ENCODE measurements at regions not wholly inside any gene's neighbourhood (a gene's known extent, or its start where the extent isn't known, plus 50 kb on each side); places are given as distances from the start of the nearest gene placed in this dataset.

DNA sequence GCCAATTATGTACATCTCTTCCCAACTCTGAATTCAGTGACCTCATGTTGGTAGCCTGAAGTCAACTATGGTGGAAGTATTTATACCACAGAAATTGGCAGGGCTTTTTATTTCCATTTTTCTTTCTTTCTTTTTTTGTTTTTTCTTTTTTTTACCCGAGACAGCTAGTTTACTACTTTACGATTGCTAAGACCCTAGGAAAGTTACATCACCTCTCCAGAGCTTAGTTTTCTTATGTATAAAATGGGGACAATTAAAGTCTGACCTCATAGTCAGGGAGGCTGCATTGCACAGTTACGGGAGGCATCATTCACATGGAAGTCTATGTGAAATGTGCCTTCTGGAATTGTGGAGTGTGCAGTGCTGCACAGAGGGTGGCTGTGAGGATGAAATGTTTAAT is 194.3 kb downstream of the MTX2 start:
- TF ChIP-seq, protein P1, sequence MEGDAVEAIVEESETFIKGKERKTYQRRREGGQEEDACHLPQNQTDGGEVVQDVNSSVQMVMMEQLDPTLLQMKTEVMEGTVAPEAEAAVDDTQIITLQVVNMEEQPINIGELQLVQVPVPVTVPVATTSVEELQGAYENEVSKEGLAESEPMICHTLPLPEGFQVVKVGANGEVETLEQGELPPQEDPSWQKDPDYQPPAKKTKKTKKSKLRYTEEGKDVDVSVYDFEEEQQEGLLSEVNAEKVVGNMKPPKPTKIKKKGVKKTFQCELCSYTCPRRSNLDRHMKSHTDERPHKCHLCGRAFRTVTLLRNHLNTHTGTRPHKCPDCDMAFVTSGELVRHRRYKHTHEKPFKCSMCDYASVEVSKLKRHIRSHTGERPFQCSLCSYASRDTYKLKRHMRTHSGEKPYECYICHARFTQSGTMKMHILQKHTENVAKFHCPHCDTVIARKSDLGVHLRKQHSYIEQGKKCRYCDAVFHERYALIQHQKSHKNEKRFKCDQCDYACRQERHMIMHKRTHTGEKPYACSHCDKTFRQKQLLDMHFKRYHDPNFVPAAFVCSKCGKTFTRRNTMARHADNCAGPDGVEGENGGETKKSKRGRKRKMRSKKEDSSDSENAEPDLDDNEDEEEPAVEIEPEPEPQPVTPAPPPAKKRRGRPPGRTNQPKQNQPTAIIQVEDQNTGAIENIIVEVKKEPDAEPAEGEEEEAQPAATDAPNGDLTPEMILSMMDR (IDR thresholded peaks at IDR 0.05; ENCODE audit: borderline replicate concordance, extremely low read depth, insufficient read depth) = no peak
- H3K27me3 ChIP-seq (ENCODE audit: control insufficient read depth, insufficient read depth, low read length) = no peaks in the 10 kb centered on the region
- H3K9me3 ChIP-seq (ENCODE audit: control insufficient read depth in 2 of 3, insufficient read depth in 1 of 3, low read length in 3 of 3) = no peaks in the 10 kb centered on the region
- H3K27ac ChIP-seq (ENCODE audit: low read depth in 2 of 2, low read length in 2 of 2) = no peak overlapping the region
- H3K36me3 ChIP-seq (ENCODE audit: control insufficient read depth in 2 of 3, insufficient read depth in 3 of 3, low read length in 3 of 3) = no peaks in the 10 kb centered on the region
- H3K9ac ChIP-seq (ENCODE audit: low read length in 3 of 3) = no peak overlapping the region
- no peak overlapping the region for H3K4me3 ChIP-seq (ENCODE audit: low read length in 3 of 3)
- peaks cover 0 to 3% (median 2%) of the 10 kb centered on the region in 3 donors for H3K4me1 ChIP-seq (ENCODE audit: control insufficient read depth in 2 of 3, insufficient read depth in 2 of 3, low read depth in 1 of 3, low read length in 3 of 3)
- FAIRE-seq (no peak), DNase-seq (no peak)
- intact Hi-C loops (cut with DNase I) = no loop called here

DNA sequence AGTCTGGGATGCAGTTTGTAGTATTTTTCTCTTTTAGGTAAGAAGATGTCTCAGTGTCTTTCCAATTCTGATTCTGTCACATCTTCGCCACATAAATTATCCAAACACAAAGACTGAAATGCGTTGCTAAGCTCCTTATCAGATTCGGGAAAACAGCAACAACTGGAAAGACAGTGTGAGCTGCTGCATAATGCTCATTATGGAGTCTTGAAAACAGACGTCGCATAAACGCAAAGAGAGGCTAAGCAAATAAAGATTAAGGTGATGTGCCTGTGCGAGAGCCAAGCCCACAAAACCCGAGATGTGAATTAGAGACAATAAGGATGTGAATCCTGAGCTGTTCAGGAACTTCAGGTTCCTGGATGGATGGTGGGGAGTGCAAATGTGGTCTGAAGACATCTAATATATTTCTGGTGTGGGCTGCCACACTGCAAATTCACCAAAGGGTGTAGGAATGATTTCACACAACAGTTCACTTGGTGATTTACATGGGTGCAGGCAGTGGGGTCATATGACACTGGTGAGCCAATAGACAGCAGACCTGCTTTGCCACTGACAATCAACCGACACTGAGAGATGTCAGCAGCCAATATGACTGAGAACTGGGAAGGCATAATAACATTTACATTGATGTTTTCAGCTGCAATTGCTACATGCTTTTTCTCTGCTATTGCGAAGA is 195.8 kb downstream of the MTX2 start:
- no peak overlapping the region for H3K4me3 ChIP-seq (ENCODE audit: low read length in 3 of 3)
- H3K9ac ChIP-seq (ENCODE audit: low read length in 3 of 3) = no peak overlapping the region
- no peaks in the 10 kb centered on the region for H3K9me3 ChIP-seq (ENCODE audit: control insufficient read depth in 2 of 3, insufficient read depth in 1 of 3, low read length in 3 of 3)
- H3K27ac ChIP-seq (ENCODE audit: low read depth in 2 of 2, low read length in 2 of 2) = no peak overlapping the region
- H3K36me3 ChIP-seq (ENCODE audit: control insufficient read depth in 2 of 3, insufficient read depth in 3 of 3, low read length in 3 of 3) = no peaks in the 10 kb centered on the region
- TF ChIP-seq, protein P1 (IDR thresholded peaks at IDR 0.05; ENCODE audit: borderline replicate concordance, extremely low read depth, insufficient read depth) = no peak
- H3K27me3 ChIP-seq (ENCODE audit: control insufficient read depth, insufficient read depth, low read length) = no peaks in the 10 kb centered on the region
- DNase-seq (peak in 1 of 5 donors; percentile 20), FAIRE-seq (no peak)
- peaks cover 0 to 3% (median 2%) of the 10 kb centered on the region in 3 donors for H3K4me1 ChIP-seq (ENCODE audit: control insufficient read depth in 2 of 3, insufficient read depth in 2 of 3, low read depth in 1 of 3, low read length in 3 of 3)
- intact Hi-C loops (cut with DNase I) = no loop called here

DNA sequence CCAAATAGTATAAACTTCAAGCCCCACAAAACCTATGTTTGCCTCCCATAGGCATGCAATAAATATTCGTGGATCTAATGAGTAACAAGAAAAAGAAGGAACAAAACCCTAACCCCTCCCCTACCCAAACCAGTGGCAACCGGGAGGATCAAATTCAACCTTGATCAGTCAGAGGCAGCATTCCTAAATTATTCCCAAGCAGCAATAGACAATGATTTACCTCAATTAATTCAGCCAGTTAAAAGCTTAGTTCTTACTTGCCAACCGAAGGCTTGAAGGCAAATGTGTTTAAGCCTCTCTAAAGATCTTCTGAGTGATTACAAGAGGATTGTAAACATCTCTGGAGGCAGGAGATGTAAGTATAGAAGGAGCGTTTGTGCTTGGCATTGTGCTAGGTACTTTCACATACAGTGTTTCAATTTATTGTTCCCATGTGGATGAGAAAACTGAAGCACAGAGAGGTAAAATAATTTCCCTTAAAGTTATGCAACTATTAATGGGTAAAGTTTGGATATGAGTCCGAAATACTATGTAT is 197.7 kb downstream of the MTX2 start:
- Histone ChIP-seq H3K4me1 (ENCODE audit: control insufficient read depth in 2 of 3, insufficient read depth in 2 of 3, low read depth in 1 of 3, low read length in 3 of 3) (peaks cover 0 to 5% (median 2%) of the 10 kb centered on the region in 3 donors), H3K4me3 (ENCODE audit: low read length in 3 of 3) (no peak overlapping the region), H3K9me3 (ENCODE audit: control insufficient read depth in 2 of 3, insufficient read depth in 1 of 3, low read length in 3 of 3) (no peaks in the 10 kb centered on the region), H3K27ac (ENCODE audit: low read depth in 2 of 2, low read length in 2 of 2) (peak overlapping the region; percentile 18 to 58), H3K9ac (ENCODE audit: low read length in 3 of 3) (no peak overlapping the region), H3K27me3 (ENCODE audit: control insufficient read depth, insufficient read depth, low read length) (no peaks in the 10 kb centered on the region), H3K36me3 (ENCODE audit: control insufficient read depth in 2 of 3, insufficient read depth in 3 of 3, low read length in 3 of 3) (no peaks in the 10 kb centered on the region)
- TF ChIP-seq, protein P1 (IDR thresholded peaks at IDR 0.05; ENCODE audit: borderline replicate concordance, extremely low read depth, insufficient read depth) = no peak
- intact Hi-C loops (cut with DNase I) = no loop called here
- FAIRE-seq = peak; percentile 82
- DNase-seq = peak in 2 of 5 donors; percentile 73 to 78
